Activated gamma-delta T cell treated with Interleukin-2 at 50 U/mL for 16 hours (primary cell): ENCODE measurements at regions not wholly inside any gene's neighbourhood (a gene's known extent, or its start where the extent isn't known, plus 50 kb on each side); places are given as distances from the start of the nearest gene placed in this dataset.
"Not testable (repeated sequence)": the region's sequence is repeated elsewhere in the genome, so short reads cannot be mapped to it uniquely, and the experiment has no call there.

Source experiments
- DNase-seq: peaks from one replicate; pipeline ENCODE4 v3.0.0-alpha.2; 2020

DNA sequence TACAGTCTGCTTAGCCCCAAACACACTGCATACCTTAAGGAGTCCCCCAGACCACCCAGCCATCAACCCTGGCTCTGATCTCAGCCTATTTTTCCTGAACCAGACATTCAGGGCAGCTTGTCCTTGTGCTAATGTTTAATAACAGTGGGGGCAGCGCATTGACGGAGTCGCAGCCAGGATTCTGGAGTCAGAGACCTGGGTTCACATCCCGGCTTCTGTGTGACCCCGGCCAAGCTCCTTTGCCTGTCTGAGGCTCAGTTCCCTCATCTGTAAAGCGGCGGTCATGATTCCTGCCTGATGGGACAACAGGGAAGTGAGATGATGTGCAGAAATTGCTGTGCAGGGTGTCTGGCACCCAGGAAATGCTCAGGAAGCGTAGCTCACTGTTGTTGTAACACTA, 63.1 kb downstream of the MATN1 start:
- no peak for DNase-seq

DNA sequence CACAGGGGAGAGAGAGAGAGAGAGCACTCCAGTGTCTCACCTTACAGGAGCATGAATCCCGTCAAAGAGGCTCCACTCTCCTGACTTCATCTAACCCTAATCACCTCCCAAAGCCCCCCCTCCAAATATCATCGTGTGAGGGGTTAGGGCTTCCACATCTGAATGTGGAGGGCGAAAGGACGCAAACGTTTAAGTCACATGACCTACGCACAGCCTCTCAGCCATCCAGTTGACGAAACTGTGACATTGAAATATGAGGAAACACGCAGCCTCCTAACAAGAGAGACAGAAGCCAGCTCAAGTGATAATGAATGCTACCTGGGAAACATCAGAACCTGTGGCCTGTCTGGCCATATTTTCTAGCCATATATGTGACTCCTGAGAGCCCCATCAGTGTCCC, 63.7 kb downstream of the MATN1 start:
- no peak for DNase-seq

DNA sequence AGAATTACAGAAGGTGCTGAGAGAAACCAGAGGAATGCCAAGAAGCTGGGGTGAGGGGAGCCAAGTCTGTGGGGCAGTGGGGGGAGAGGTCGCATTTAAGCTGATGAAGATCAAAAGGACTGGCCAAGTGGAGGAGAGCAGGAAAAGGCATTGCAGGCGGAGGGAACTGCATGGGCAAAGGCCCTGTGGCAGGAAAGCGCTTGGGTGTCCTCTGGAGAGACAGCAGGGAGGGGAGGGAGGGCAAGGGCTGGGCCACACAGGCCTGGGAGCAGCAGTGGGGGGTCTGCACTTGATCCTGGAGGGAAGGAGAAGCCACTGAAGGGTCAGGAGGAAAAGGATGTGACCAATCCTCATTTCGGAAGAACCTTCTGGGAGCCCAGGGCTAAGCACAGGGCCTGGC, 65.0 kb downstream of the MATN1 start:
- not testable (repeated sequence) for DNase-seq

DNA sequence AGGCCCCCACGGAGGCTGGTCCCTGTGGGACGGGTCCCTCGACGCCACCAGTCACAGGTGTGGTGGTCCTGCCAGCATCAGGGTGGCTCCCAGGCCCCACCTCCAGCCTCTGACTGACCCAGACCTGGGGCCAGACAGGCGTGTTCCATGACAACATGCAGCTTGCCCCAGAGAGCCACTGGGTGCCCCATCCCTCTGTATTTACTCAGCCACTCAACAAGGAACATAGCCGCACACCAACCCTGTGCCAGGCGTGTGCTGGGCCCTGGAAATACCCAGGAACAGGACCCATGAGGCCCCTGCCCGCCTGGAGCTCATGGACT, 65.4 kb downstream of the MATN1 start:
- no peak for DNase-seq

DNA sequence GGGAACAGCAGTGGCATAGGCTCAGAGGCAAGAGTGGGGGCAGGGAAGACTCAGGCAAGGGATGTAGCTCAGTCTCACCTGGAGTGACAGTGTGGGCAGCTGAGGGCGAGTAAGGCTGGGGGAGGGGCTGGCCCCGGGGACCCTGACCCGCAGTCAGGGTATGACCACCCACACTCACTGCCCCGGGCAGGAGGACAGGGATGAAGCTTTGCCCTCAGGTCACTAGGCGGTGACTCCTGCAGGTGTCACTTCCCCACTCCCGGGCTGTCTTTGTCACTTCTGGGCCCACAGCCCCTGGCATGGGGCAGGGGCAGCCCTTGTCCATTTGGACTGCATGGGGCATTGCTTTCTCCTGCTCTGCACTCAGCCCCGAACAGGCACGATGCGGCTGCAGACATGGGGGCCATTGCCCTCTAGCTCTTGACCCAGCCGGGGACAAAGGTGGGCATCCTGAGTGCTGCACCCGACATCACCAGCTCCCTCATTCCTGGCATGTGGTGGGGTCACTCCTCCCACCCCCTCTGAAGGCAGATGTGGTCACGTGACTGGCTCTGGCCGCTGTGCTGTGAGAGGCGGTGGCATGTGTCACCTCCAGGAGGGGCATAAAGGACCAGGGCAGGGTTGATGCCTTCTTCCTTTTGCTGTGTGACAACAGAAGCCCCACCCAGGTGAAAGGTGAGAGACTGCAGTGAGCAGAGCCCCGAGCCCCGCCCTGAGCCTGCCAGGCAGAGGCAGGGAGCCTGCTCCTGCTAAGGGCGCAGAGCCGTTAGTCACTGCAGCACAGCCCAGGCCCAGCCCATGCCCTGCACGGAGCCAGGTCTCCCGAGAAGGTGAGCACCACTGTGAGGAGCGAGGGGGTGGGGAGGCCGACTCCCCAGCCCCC, 66.0 kb downstream of the MATN1 start:
- no peak for DNase-seq

DNA sequence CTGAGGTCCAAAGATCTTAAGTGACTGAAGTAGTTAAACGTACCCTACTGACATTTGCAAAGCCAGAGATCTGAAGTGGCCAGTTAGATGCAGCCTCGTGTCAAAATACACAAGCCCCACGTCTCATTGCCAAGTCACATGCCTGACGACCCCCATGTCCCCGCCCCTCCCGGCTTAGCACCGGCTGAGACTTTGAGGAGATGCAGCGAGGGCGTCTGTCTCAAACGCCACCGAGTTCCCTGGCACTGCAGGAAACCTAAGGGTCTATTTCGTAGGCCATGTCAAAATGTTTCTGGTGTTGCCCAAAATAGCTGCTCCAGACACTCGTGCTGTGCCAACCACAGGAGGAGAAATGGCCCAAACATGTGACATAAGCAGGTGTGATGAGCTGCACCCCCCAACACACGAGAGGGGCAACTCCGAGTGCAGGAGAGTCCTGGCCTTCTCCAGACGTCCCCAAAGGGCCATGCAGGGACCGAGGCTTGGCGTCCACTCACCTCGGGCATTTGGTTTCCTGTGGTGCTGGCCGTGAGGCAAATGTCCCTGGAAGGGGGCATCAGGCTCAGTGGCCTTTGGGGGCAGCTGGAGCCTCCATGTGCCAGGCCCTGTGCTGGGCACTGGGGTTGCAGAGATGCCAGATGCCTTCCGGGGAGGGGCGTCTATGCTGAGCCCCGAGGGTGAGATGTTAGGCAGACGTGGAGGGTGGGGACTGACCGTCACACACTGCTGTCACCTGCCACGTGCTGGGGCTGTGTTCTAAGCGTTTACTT, 67.0 kb downstream of the MATN1 start:
- DNase-seq: no peak

DNA sequence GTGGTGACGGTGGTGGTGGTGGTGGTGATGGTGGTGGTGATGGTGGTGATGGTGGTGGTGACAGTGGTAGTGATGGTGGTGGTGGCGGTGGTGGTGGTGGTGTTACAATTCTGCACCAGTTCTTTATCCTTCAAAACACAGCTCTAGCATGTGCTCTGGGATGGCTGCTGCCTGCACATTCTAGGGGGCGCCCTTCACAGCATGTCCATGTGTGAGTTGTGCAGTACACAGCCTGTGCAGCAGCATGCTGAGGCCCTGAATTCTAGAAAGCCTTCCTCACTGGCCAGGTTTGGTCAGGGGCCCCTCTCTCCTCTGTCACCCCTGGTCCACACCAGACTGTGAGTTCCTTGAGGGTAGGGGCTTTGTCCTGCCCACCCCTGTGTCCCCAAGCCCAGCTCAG, 67.7 kb downstream of the MATN1 start:
- DNase-seq: no peak

DNA sequence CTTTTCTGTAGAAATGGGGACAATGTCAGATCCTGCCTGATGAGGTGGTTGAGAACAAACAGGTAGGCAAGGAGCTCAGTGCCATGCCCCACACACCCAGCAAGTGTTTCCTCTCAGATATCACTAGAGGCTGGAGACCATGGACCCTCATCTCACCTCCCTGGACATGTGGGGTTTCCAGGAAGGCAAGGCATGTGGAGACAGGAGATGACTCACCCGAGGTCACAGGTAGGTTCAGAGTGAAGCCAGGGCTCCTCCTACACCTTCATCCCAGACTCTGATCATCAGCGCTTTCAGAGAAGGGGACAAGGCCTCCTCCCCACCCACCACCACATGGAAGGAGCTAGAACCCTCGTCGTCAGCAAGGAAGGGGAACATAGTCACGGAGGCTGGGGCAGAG, 69.2 kb downstream of the MATN1 start:
- no peak for DNase-seq

DNA sequence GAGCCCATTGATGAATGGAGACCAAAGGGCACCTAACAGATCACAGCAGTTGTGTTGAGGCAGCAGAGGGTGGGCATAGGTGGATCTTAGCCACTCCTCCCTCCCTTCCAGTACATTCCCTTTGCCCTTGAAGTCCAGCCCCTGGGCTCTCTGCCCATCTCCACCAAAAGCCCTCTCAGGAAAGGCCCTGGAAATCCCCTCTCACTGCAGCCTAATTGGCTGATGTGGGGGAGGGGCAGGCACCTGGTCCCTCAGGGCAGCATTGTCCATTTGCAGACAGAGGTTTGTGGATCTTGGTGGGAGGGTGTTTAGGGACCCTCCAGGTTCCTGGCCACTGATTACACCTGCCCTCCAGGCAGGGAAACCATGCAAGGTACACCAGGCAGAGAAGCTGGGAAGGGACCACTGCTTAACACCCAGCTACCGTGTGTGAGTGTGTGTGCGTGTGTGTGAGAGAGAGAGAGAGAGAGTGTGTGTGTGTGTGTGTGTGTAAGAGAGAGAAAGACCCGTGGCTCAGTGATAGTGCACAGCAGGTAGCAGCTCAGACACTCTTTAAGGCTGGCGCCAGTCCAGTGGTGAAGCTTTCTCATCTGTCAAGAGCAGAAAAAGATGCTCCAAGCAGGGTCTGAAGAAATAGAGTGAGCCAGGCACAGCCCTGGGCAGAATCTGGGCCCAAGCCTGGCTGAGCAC, 71.1 kb downstream of the MATN1 start:
- no peak for DNase-seq

DNA sequence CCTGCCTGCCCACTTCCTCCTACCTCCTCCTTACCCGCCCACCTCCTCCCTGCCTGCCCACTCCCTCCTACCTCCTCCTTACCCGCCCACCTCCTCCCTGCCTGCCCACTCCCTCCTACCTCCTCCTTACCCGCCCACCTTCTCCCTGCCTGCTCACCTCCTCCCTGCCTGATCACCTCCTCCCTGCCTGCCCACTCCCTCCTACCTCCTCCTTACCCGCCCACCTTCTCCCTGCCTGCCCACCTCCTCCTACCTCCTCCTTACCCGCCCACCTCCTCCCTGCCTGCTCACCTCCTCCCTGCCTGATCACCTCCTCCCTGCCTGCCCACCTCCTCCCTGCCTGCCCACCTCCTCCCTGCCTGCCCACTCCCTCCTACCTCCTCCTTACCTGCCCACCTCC, 72.0 kb downstream of the MATN1 start:
- not testable (repeated sequence) for DNase-seq

DNA sequence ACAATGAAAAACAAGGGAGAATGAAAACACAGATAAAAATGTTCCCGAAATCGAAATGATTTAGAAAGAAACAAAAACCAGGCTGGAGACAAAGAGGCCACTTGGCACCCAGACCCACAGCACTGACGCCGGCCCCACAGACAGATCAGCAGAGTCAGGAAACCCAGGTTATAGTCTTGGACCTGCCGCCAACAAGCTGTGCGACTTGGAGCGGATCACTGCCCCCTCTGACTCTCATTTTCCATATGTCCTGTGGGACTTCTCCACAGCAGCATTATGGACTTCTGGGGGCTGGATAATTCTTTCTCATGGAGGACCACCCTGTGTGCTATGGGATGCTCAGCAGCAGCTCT, 72.4 kb downstream of the MATN1 start:
- DNase-seq: no peak

DNA sequence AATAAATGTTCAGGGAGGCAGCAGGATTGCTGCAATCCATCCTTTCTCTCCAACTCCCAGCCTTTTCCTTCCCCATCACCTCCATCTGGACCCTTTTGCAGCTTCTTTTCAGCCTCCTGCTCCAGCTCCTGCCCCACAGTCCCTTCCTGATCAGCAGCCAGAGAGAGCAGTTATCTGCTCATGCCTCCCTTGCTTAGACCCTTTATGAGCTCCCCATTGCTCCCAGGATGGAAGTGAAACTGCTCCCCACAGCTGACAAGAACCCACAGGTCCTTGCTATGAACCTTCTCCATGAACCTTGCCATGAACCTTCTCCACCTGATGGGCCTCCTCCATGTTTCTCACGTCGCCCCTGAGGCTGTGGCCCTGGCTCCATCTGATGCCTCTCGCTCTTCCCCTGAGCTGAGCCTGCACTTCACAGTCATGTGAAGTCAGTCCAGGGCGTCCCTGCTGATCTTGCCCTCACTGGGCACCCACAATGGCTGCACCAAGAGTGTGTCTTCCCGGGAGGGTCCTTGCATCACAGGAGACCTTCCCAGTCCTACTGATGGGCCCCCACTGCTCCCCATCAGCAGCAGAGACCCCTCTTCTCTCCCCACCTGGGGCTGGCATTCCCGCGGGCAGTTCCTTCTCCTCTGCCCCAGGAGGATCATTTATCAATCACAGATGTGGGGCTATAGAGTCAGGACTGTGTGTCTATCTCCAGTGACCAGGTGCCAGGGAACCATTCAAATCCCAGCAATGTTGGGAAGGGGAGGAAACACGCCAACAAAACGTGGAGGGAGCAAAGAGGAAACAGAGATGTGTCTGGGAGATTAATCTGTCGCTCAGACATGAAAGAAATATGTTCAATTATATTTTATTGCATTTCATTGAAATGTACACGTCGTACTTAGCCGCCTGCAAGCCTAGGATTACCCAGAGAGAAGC, 73.1 kb downstream of the MATN1 start:
- no peak for DNase-seq

DNA sequence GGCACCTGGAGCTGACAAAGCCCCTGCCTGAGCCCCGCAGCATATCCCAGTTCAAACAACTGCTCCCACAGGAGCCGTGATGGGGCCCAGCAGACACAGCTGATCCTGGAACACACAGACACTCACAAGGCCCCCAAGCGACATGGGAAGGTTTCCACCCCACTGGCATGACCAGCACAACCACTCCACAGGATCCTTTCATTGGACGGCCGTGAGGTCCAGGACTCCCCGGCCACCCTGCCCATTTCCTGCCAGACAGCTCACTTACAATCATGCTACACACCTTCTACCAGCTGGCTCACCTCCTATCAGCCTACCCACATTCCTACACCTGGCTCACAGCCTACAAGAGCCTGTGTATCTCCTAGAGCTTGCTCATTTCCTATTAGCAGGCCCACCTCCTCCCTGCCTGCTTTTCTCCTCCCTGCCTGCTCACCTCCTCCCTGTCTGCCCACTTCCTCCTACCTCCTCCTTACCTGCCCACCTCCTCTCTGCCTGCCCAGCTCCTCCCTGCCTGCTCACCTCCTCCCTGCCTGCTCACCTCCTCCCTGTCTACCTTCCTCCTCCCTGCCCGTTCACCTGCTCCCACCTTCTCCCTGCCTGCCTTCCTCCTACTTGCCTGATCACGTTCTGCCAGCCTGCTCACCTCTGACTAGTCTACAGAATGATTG, 73.9 kb downstream of the MATN1 start:
- no peak for DNase-seq

DNA sequence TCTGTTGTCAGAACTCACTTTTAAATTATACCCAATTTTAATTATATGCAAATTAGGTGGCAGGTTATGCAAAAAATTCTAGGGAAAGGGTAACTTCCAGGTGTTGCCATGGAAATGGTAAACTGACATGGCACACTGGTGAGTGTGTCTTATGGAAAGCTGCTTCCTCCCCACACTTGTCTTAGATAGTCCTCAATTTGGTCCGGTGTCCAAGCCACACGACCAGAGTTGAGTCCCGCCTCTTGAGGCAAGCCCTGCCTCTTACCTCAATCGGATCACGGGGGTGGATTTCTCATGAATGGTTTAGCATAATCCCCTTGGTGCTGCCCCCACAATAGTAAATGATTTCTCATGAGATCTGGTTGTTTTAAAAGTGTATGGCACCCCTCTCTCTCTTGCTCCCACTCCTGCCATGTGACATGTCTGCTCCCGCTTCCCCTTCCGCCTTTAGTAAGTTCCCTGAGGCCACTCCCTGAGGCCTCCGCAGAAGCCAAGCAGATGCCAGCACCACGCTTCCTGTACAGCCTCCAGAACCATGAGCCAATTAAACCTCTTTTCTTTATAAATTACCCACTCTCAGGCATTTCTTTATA, 74.9 kb downstream of the MATN1 start:
- no peak for DNase-seq

DNA sequence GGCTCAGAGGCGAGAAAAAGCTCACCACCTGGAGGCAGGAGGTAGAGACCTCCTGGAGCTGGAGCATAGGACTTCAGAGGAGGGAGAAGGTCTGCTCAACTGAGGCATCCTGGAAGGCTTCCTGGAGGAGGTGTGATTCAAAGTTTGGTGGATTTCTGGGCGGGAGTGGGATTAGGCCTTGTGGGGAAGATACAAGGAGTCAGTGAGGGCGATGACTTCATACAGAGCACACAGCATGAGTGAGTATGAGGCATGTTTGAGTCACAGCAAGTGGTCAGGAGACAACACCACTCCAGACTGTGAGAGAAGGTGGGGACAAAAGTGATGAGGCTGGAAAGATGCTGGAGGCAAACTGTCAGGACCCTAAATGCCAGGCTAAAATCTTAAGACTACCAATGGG, 77.6 kb downstream of the MATN1 start:
- no peak for DNase-seq

DNA sequence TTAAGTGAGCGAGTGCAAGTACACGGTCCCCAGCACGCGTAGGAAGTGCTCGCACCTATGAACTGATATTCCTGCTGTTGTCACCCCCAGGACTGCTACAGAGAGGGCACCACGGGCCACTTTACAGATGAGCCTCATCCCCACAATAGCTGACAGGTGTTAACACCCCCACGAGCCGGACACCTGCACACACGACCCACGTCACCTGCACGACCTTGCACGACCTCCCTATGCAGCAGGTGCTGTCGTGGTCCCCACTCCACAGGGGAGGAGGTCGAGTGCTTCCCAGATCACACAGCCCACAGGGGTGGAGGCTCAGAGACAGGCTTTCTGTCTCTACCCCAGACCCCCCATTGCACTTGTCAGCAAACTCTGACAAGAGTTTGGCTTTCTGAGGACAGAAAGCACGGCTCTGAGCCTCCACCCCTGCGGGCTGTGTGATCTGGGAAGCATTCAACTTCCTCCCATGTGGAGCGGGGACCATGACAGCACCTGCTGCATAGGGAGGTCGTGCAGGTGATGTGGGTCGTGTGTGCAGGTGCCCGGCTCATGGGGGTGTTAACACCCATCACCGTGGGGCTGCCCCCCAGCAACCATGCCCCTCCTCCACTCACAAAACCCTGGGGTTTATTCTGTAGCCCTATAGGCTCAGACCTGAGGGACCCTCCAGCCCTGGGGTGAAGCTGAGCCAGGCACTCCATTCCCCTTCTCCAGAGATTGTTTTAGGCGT, 80.8 kb downstream of the MATN1 start:
- no peak for DNase-seq

DNA sequence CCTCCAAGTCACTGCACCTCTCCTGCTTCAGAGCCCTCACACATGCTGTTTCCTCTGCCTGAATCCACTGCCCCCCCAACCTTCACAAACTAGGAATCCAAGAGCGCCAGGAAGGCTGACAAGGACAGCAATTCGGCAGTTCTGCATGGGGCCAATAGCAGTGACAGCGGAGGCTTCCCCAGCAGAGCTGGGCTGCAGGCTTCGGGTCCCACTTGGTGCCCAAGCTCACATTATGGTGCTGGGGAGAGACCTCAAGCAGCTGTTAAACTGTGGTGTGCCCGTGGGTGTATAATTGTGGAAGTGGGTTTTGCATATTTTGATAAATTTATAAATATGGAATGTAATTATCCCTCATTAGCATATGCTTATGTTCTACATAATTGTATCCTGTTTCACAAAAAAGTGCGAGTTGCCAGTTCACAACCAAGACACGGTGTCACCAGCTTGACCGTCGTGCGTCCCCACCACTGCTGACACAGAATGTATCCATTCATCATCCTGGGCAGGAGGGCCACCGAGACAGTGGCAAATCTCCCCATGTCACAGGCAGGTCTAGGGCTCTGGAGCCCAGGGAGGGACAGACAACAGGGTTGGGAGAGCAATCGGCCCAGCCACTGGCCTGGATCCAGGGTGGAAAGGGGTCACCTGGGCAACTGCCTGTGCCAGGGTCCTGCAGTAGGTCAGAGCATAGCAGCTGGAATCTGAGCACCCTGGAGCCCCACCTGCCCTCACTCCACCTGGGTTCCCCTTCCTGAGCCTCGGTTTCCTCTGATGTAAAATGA, 81.6 kb downstream of the MATN1 start:
- DNase-seq: no peak

DNA sequence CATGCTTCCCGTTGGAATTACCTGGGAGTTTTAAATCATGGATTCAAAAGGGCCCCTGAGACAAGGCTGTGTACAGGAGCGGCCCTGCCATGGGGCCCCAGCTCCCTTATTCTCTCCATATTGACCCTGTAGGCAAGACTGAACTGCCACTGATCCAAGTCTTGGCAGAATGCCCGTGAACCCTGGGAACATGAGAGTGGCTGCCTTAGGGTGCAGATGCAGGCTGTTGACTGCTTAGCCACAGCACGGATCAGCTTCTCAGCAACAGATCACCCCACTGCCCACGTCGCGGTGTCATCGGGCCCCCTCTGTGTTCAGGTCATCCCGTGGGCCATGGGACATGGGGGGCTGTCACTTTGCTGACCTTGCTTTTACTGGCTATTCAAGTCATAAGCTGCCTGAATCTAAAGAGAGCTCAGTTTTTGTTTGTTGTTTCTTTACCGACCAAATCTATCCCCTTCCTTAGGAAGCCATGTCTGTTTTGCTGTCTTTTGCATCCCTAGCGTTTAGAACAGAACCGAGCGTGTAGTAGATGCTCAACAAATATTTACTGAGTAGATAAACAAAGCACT, 83.4 kb downstream of the MATN1 start:
- no peak for DNase-seq

DNA sequence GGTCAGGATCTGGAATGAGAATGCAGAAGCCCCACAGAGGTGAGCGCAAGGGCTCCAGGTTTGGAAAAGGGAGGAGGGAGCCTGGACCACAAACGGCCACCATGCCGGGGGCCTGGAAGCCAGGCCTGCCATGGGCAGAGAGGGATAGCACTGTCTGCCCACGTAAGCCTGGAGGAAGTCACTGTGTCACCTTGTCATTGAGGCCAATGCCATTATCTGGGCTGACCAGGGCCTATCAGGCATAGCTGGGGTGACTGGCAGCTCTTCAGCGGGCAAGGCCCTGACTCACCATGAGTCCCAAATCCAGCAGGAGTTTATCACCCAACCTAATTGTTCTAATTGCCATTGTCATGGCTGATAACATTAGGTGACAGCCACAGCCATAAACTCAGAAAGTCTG, 84.6 kb downstream of the MATN1 start:
- DNase-seq: no peak

DNA sequence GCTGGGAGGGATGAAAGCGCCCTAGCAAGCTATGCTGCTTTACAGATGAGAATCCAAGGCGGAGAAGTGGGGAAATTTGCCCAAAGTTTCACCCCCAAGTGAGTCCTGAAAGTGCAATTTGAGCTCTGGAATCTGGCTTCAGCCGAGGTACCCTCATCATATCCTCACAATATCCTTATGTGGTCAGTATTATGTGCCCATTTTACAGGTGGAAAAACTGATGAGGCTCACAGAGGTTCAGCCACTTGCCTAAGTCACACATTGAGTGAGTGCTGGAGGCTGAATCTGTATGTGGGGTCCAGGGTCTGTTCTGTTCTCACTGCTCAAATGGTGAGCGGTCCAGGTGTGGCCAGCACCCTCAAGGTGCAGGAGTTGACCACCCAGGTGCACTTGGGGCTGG, 85.3 kb downstream of the MATN1 start:
- no peak for DNase-seq
